ENCODE measurements at regions not wholly inside any gene's neighbourhood (a gene's known extent, or its start where the extent isn't known, plus 50 kb on each side); places are given as distances from the start of the nearest gene placed in this dataset.

GRCh38 chrX:45765767-45766166 lies 565.1 kb upstream of the DIPK2B start:
- DNase-seq = no peak

DNA sequence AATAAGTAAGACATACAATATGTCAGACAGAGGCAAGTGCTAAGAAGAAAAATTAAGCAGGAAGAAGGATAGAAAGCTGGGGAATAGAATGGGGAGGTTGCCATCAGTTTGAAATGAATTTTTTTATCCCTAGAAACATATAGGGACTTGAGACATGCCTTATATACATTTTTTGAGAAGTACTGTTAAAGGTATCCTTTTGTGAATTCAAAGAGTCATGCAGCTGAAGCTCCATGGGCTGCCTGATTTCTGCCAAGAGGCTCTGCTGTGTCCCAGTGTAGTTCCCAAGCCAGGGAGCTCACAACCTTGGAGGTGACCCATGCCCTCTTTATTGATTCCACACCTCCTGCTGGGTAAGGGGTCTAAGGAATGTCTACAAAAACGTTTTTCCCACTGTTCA lies 564.6 kb upstream of the DIPK2B start:
- DNase-seq = no peak

DNA sequence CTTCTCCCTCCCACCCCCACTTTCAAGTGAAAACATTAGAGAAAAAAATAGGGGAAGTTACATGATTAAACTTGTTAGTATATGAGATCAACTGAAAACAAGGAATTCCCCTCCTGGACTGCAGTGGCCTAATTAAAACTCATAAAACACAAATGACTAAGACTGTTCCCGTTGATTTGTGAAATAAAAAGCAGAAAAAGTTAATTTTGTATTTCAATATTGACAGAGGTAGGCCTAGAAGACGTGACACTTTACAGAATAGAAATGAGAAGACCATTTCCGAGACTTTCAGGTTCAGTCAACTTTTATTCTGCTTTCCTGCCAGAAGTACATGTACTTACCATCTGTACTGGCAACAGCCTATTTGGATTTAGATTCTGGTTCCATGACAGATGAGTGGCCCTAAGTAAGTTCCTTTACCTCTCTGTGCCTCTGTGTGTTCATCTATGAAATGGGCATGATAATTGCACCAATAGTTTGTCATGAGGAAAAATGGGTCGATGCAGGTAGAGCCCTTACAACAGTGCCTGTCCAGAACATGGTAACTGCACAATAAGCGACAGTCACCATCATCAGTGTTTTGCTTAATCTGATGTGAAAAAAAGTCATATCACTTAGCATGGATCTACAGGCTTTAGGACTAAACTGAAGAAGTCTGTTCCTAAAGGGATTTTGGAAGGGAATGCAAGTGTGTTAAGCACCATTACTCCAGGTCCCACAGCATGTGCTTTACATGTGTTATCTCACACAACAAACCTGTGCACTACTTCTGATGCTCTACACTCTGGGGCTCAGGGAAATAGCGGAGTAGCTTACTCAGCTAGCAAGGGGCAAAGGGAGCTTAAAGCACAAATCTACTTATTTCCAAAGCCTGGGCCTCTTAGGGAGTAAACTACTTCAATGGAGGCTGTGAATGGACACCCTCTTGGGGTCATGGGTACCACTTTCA lies 562.3 kb upstream of the DIPK2B start:
- no peak for DNase-seq

- no peak for DNase-seq
These were observed 561.2 kb upstream of the DIPK2B start for GRCh38 chrX:45761920-45762319.

DNA sequence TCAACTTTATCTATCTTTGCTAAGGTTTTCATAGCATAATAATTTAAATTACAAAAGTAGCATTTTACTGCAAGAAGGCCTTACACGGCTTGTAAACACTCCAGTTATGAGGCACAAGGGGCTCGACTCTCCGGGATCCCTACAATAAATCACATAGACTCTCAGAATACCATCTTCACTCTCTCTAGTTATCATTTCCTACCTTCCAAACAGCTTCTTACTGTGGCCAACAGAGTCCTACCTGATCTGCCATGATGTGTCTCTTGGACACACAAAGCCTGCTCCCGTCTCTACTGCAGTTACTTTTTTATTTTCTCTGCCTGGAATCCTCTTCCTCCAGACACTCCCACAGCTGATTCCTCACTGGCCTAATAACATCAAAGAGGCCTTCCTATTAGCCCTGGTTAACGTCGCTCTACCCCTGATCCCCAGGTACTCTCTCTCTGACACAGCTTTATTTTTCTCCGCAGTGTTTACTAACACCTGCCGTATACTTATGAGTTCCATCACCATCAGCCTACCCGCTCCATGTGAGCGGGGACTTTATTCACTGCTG lies 559.6 kb upstream of the DIPK2B start:
- DNase-seq = no peak

DNA sequence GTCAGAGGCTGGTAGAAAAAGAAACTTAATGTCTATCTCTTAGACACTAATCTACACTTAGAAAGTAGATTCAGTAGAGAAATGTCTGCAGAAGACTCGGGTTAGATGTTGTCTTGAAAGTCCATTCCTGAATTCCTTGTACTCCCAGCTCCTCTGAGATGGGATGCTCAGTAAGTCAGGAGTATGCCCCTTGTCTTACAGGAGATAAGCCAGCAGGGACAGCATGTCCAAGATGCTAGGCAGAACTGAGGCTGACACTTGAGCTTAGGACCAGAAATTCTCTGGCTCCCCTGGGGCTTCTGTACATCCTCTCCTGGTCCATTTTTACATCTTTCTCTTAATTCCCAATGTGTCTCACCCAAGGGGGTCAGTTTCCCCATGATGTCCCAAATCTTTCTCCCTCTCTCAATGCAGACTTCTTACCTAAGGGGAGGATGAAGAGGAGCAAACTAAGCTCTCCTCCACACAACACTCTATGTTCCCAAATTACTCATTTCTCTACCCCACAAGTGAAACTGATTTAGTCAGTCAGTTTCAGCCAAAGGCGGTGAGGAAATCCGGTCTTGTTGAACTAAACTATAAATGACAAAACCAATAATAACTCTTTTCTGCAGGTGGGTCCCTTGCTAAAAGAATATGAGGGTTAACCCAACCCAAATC lies 558.2 kb upstream of the DIPK2B start:
- DNase-seq = peak; percentile 69

DNA sequence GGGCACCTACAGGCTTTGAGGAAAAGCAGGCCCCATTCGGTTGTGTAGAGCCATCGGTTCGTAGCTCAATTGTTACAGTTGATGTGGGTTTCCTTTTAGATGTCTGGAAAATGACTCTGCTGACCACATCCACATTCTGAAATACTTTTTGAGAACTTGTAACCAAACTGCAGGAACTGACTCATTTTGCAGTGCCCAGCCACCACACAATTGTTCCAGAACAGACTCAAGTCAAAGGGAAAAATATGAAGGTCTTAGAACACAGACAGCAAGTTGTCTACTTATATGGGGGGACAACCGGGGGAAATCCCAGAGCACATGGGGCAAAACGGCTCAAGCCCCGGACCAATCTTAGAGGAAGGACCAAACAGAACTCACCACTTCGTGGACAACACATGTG lies 557.6 kb upstream of the DIPK2B start:
- peak; percentile 77 for DNase-seq

- DNase-seq = no peak
These were observed 556.6 kb upstream of the DIPK2B start for GRCh38 chrX:45757272-45757671.

DNA sequence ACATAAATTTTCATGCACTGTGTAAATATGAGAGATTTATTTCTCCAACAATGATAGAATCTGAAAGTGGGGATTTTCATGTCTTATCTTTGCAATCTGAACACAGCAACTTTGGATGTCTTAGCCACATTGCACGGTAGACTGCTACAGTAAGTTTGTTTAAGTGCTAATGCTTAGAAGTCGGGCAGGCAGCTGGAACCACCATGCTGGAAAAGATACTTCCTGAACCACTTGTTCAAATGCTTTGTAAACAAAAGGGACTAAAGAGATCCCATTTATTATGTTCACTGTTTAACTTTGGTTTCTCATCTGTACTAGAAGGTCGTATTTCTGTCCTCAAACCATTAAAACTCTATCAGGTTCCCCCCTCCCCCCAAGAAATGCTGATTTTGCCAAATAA lies 555.9 kb upstream of the DIPK2B start:
- DNase-seq = no peak

DNA sequence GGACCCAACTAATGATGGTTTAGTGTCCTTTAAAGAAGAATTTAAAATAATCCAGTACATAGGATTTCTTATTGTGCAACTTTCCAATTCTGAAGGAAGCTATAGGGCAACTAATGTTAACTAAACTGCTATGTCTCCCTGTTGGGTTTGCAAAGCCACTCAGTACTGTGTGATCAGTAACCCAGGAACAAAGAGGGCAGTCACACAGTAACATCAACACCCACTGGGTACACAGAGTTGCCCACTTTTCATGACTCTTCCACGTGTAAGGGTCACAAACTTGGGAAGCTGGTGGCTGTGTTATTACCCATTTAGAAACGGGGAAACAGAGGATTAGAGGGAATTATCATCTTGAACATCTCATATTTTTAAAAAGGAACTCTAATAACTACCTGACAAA lies 555.0 kb upstream of the DIPK2B start:
- DNase-seq = no peak

GRCh38 chrX:45751156-45751555 lies 550.5 kb upstream of the DIPK2B start:
- no peak for DNase-seq

DNA sequence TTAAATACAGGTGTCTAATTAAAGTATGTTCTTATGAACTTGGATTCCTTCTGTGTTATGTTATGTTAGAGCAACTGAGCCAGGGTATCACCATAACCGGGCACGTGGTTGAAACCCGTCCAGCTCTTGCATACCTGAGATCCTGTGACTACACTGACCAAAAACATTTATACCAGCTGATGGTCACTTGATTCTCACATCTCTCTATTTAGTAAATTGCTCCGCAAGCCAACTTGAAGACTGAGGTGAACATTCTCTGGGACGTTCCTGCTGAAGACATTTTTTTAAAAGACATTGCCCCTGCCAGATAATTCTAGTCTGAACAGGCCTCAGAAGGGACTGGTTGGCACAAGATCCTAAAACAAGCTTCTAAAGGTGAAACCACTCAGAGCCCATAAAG lies 550.0 kb upstream of the DIPK2B start:
- no peak for DNase-seq

DNA sequence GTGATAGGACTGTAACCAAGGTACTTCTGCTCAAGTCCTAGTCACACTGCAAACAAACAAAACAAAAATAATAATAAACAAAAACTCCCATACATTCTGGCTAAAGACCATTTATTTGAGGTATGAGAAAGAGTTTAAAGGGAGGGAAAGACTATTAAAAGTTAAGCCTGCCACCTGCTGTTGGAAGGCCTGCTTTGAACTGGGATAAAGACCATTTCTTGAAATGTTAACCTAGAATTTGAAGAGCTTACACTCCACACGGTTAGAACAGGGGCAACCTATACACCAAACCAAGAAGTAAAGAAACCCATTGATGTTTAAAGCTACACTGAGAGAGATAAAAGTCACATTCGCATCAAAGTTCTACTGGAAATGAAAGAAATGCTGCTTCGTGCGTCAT lies 548.7 kb upstream of the DIPK2B start:
- DNase-seq = no peak

DNA sequence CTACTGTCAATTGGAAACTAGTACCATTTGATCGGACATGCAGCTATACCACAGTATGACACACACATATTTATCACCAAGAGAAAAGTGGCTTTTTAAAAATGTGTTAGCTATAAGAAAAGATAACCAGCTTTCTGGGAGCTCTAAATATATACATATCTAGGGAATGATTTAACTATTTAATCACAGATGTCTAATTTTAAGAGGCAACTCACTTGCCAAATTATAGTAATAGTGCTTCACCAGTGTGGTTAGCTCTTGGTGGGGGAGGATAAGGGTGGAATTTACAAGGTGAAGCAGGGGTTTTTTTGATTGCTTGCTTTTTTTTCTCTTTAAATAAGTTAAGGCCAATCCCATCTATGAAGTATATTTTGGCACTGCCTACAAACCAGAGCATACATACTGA lies 547.7 kb upstream of the DIPK2B start:
- no peak for DNase-seq

DNA sequence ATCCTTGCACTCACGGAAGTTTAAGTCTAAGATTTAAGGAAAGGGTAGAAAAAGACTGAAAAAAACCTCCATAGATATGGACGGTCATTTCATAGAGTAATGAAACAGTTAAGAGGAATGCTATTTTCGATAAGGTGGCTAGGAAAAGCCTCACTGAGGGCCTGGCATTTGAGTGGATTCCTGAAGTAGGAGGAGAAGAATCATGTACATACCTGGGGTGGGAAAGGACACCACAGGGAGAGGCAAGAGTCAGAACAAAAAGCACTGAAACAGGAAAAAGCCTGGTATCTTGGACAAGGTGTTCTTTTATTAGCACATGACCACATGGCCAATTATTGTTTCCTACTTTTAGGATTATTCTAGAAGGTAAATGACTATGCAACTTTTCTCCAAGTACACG lies 547.2 kb upstream of the DIPK2B start:
- DNase-seq = no peak

- no peak for DNase-seq
These were observed 544.8 kb upstream of the DIPK2B start for GRCh38 chrX:45745479-45745878.

GRCh38 chrX:45743906-45744625 lies 543.4 kb upstream of the DIPK2B start:
- no peak for DNase-seq

DNA sequence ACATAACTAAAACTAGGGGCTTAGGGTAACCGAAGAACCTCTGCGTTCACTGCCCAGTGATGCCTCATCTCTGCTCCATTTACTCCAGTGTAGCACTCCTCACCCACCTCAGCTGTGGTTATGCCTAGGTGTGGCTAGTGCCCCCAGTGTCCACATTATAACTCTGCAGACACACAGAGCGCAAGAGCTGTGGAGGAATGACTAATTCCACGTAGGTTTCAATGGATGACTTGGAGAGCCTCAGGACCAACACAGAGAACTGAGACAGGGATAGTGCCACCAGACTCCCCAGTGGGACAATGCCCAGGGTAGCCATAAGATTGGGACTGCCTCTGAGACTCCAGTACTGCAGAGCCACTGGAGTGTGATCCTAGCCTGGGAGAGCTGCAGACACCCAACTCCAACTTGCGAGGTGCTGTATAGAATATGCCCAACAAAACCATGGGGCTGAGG lies 542.4 kb upstream of the DIPK2B start:
- DNase-seq = no peak

- no peak for DNase-seq
These were observed 539.6 kb upstream of the DIPK2B start for GRCh38 chrX:45740291-45740690.

DNA sequence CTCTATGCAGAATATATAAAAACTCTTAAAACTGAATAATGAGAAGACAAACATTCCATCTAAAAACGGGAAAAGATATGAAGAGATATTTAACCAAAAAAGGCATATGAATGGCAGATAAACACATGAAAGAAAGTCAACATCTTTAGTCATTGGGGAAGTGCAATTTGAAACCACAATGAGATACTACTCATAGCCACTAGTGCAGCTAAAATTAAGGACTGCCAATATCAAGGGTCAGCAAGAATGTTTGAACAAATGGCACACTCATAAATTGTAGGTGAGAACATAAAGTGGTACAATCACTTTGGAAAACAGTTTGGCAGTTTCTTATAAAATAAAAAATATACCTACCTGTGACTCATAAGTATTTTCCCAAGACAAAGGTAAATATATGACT lies 534.9 kb upstream of the DIPK2B start:
- no peak for DNase-seq

GRCh38 chrX:45731448-45731847 lies 530.8 kb upstream of the DIPK2B start:
- DNase-seq = no peak

DNA sequence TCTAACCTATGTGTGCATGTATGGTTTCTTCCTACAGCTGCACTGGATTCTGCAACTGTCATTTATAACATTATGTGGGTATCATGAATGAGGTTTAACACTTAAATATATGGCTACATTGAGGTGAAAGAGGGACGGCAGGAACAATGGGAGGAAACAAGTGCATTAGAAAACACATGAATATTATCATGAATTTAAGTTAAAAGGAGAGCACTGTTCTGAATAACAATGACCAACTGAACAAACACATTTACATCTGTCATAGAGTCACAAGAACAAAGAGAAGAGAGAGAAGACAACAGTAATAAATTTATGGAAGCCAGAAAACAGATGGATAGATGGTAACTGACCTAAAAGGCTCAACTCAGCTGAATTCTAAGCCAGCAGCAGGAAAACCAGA lies 527.1 kb upstream of the DIPK2B start:
- no peak for DNase-seq

GRCh38 chrX:45722471-45722870 lies 521.8 kb upstream of the DIPK2B start:
- DNase-seq = no peak

Measured in activated effector memory CD4-positive, alpha-beta T cell treated with anti-CD3 and anti-CD28 coated beads, Interleukin-2, amount 50 U/mL, for 16 hours (primary cell).